HEK293 (cell line): ENCODE measurements at regions not wholly inside any gene's neighbourhood (a gene's known extent, or its start where the extent isn't known, plus 50 kb on each side); places are given as distances from the start of the nearest gene placed in this dataset.

ENCODE experiments used
- ELK4 ChIP-seq: IDR thresholded peaks from 2 replicates; pipeline ENCODE4 v1.6.1; 2011; ENCODE audit warnings: mild to moderate bottlenecking, low read depth, low read length, borderline replicate concordance
- KLF7 ChIP-seq: fragments of 450-650 bp; formaldehyde crosslinking; IDR thresholded peaks from 2 replicates; pipeline ENCODE4 v1.5.1; 2016; ENCODE audit warnings: missing biosample characterization, missing genetic modification characterization, borderline replicate concordance
- YY1 ChIP-seq: fragments of 450-650 bp; formaldehyde crosslinking; IDR thresholded peaks from 2 replicates; pipeline ENCODE4 v1.5.1; 2018; ENCODE audit warnings: missing biosample characterization, missing genetic modification characterization
- ZBTB7A ChIP-seq: fragments of 450-650 bp; formaldehyde crosslinking; IDR thresholded peaks from 2 replicates; pipeline ENCODE4 v1.5.1; 2016; ENCODE audit warnings: low read depth, missing biosample characterization, missing genetic modification characterization
- ZNF114 ChIP-seq: fragments of 450-650 bp; formaldehyde crosslinking; IDR thresholded peaks from 2 replicates; pipeline ENCODE4 v1.5.0; 2017; ENCODE audit warnings: missing biosample characterization, missing genetic modification characterization
- ZNF138 ChIP-seq: fragments of 450-650 bp; formaldehyde crosslinking; IDR thresholded peaks from 2 replicates; pipeline ENCODE4 v1.5.1; 2016; ENCODE audit warnings: missing biosample characterization, missing genetic modification characterization, borderline replicate concordance
- ZNF274 ChIP-seq, 2 experiments: fragments of 200-500 bp in 1 of 2; fragments of 450-650 bp in 1 of 2; sonication (Bioruptor generic) in 1 of 2; formaldehyde crosslinking in 1 of 2; IDR thresholded peaks; 2 replicates each; pipeline versions ENCODE4 v1.5.1 to v1.6.1; 2014 to 2016; ENCODE audit warnings: borderline replicate concordance in 1 of 2, inconsistent platforms in 1 of 2, low read length in 1 of 2, missing biosample characterization in 1 of 2, missing genetic modification characterization in 1 of 2
- ZNF302 ChIP-seq: fragments of 450-650 bp; formaldehyde crosslinking; IDR thresholded peaks from 2 replicates; pipeline ENCODE4 v1.5.1; 2016; ENCODE audit warnings: missing biosample characterization, missing genetic modification characterization, low read depth
- ZNF544 ChIP-seq: fragments of 450-650 bp; formaldehyde crosslinking; IDR thresholded peaks from 2 replicates; pipeline ENCODE4 v1.5.0; 2017; ENCODE audit warnings: missing biosample characterization, missing genetic modification characterization
- ZNF768 ChIP-seq: fragments of 450-650 bp; formaldehyde crosslinking; IDR thresholded peaks from 2 replicates; pipeline ENCODE4 v1.5.1; 2018; ENCODE audit warnings: missing biosample characterization, mild to moderate bottlenecking, missing genetic modification characterization
- TF ChIP-seq, protein P1 (sequence below): fragments of 450-650 bp; formaldehyde crosslinking; IDR thresholded peaks from 2 replicates; pipeline ENCODE4 v1.5.1; 2016; ENCODE audit warnings: missing biosample characterization, missing genetic modification characterization, low read depth
- TF ChIP-seq, protein P2 (sequence below): fragments of 450-650 bp; formaldehyde crosslinking; IDR thresholded peaks from 2 replicates; pipeline ENCODE4 v1.5.1; 2016; ENCODE audit warnings: missing biosample characterization, missing genetic modification characterization

GRCh38 chr4:79820427-79820826 is 252.6 kb downstream of the ANTXR2 start:
- TF ChIP-seq ZNF302 (no peak), ZNF274 (IDR thresholded peaks at IDR 0.05; ENCODE audit: low read length) (no peak), ZNF274 (tag by site-specific recombination; IDR thresholded peaks at IDR 0.05; ENCODE audit: borderline replicate concordance) (no peak), ZNF114 (tag by site-specific recombination) (no peak), ELK4 (no peak), KLF7 (tag by site-specific recombination) (no peak), ZNF544 (no peak), ZBTB7A (tag by site-specific recombination) (no peak), ZNF768 (tag by site-specific recombination) (no peak), ZNF138 (tag by site-specific recombination) (no peak), YY1 (no peak)
- TF ChIP-seq, protein P1, sequence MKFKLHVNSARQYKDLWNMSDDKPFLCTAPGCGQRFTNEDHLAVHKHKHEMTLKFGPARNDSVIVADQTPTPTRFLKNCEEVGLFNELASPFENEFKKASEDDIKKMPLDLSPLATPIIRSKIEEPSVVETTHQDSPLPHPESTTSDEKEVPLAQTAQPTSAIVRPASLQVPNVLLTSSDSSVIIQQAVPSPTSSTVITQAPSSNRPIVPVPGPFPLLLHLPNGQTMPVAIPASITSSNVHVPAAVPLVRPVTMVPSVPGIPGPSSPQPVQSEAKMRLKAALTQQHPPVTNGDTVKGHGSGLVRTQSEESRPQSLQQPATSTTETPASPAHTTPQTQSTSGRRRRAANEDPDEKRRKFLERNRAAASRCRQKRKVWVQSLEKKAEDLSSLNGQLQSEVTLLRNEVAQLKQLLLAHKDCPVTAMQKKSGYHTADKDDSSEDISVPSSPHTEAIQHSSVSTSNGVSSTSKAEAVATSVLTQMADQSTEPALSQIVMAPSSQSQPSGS, result no peak
- TF ChIP-seq, protein P2, sequence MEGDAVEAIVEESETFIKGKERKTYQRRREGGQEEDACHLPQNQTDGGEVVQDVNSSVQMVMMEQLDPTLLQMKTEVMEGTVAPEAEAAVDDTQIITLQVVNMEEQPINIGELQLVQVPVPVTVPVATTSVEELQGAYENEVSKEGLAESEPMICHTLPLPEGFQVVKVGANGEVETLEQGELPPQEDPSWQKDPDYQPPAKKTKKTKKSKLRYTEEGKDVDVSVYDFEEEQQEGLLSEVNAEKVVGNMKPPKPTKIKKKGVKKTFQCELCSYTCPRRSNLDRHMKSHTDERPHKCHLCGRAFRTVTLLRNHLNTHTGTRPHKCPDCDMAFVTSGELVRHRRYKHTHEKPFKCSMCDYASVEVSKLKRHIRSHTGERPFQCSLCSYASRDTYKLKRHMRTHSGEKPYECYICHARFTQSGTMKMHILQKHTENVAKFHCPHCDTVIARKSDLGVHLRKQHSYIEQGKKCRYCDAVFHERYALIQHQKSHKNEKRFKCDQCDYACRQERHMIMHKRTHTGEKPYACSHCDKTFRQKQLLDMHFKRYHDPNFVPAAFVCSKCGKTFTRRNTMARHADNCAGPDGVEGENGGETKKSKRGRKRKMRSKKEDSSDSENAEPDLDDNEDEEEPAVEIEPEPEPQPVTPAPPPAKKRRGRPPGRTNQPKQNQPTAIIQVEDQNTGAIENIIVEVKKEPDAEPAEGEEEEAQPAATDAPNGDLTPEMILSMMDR, result no peak
